PFSK-1 (cell line): ENCODE measurements at regions not wholly inside any gene's neighbourhood (a gene's known extent, or its start where the extent isn't known, plus 50 kb on each side); places are given as distances from the start of the nearest gene placed in this dataset.

Source experiments
- POLR2AphosphoS5 ChIP-seq: IDR thresholded peaks from 2 replicates; pipeline ENCODE4 v1.6.1; 2012; ENCODE audit warnings: low read depth, mild to moderate bottlenecking, control low read depth, low read length, moderate library complexity
- REST ChIP-seq, 2 experiments: IDR thresholded peaks; 2 replicates each; pipeline versions ENCODE4 v1.6.1 to v1.8.0; 2011 to 2012; ENCODE audit warnings: low read depth in 2 of 2, low read length in 2 of 2, control low read depth in 1 of 2, inconsistent platforms in 1 of 2, mild to moderate bottlenecking in 1 of 2, moderate library complexity in 1 of 2; ENCODE audit not compliant: insufficient read depth in 1 of 2
- SIN3A ChIP-seq: IDR thresholded peaks from 2 replicates; pipeline ENCODE4 v1.6.1; 2012; ENCODE audit warnings: mild to moderate bottlenecking, low read length, moderate library complexity, borderline replicate concordance; ENCODE audit not compliant: insufficient read depth
- TAF1 ChIP-seq: IDR thresholded peaks from 2 replicates; pipeline ENCODE4 v1.6.1; 2012; ENCODE audit warnings: low read length, control low read depth, borderline replicate concordance; ENCODE audit not compliant: insufficient read depth

GRCh38 chr4:35541146-35541887 lies 703.0 kb downstream of the ARAP2 start:
- no peak for TF ChIP-seq SIN3A
- TF ChIP-seq POLR2AphosphoS5, result no peak
- no peak for TF ChIP-seq TAF1
- no peak for TF ChIP-seq REST (IDR thresholded peaks at IDR 0.05; ENCODE audit: insufficient read depth in 1 of 2, low read depth in 2 of 2, low read length in 2 of 2)
